ENCODE measurements at regions not wholly inside any gene's neighbourhood (a gene's known extent, or its start where the extent isn't known, plus 50 kb on each side); places are given as distances from the start of the nearest gene placed in this dataset.

GRCh38 chr6:133759524-133759923 lies 129.4 kb upstream of the TCF21 start:
- Histone ChIP-seq H3K4me1 (ENCODE audit: insufficient read depth, low read length) (no peaks in the 10 kb centered on the region), H3K27me3 (ENCODE audit: control insufficient read depth in 1 of 2, insufficient read depth in 2 of 2, low read length in 2 of 2) (peaks cover 0 to under 1% of the 10 kb centered on the region in 2 experiments), H3K4me3 (ENCODE audit: low read length) (no peak overlapping the region), H3K27ac (ENCODE audit: low read depth in 1 of 2, low read length in 2 of 2) (no peak overlapping the region), H3K36me3 (ENCODE audit: insufficient read depth, low read length) (no peaks in the 10 kb centered on the region), H3K9me3 (ENCODE audit: control insufficient read depth in 1 of 2, insufficient read depth in 1 of 2, low read length in 2 of 2) (no peaks in the 10 kb centered on the region)
- no peaks in the 10 kb centered on the region for H3K36me3 Mint-ChIP-seq (ENCODE audit: low read depth)
- DNase-seq (no peak), ATAC-seq (ENCODE audit: poor library complexity) (no peak)
- H3K4me1 Mint-ChIP-seq (ENCODE audit: low read depth): no peaks in the 10 kb centered on the region
- H3K4me3 Mint-ChIP-seq: no peak overlapping the region
- no peak overlapping the region for H3K27ac Mint-ChIP-seq
- intact Hi-C loops (cut with DNase I, micrococcal nuclease): no loop called here
- no peak for TF ChIP-seq CTCF (IDR thresholded peaks at IDR 0.05)
- peaks cover 45% of the 10 kb centered on the region for H3K27me3 Mint-ChIP-seq
- ChIA-PET POLR2A (no interaction called here), CTCF (no interaction called here)
- H3K9me3 Mint-ChIP-seq: no peaks in the 10 kb centered on the region

- ChIA-PET CTCF (no interaction called here), POLR2A (no interaction called here)
- no peaks in the 10 kb centered on the region for H3K9me3 Mint-ChIP-seq
- no peak overlapping the region for H3K4me3 ChIP-seq (ENCODE audit: low read length)
- no peaks in the 10 kb centered on the region for H3K36me3 Mint-ChIP-seq (ENCODE audit: low read depth)
- H3K27ac ChIP-seq (ENCODE audit: low read depth in 1 of 2, low read length in 2 of 2): no peak overlapping the region
- peaks cover 51% of the 10 kb centered on the region for H3K27me3 Mint-ChIP-seq
- intact Hi-C loops (cut with DNase I, micrococcal nuclease): no loop called here
- H3K36me3 ChIP-seq (ENCODE audit: insufficient read depth, low read length): no peaks in the 10 kb centered on the region
- no peak for ATAC-seq (ENCODE audit: poor library complexity)
- peaks cover 0 to 3% of the 10 kb centered on the region in 2 experiments for H3K27me3 ChIP-seq (ENCODE audit: control insufficient read depth in 1 of 2, insufficient read depth in 2 of 2, low read length in 2 of 2)
- H3K4me1 Mint-ChIP-seq (ENCODE audit: low read depth): no peaks in the 10 kb centered on the region
- DNase-seq: no peak
- no peak overlapping the region for H3K4me3 Mint-ChIP-seq
- no peaks in the 10 kb centered on the region for H3K9me3 ChIP-seq (ENCODE audit: control insufficient read depth in 1 of 2, insufficient read depth in 1 of 2, low read length in 2 of 2)
- no peak for TF ChIP-seq CTCF (IDR thresholded peaks at IDR 0.05)
- no peak overlapping the region for H3K27ac Mint-ChIP-seq
- H3K4me1 ChIP-seq (ENCODE audit: insufficient read depth, low read length): no peaks in the 10 kb centered on the region
Observed at GRCh38 chr6:133761706-133762105, 127.2 kb upstream of the TCF21 start.

GRCh38 chr6:133764008-133764753 lies 124.7 kb upstream of the TCF21 start:
- ChIA-PET CTCF (no interaction called here), POLR2A (no interaction called here)
- peaks cover 42% of the 10 kb centered on the region for H3K27me3 Mint-ChIP-seq
- intact Hi-C loops (cut with DNase I, micrococcal nuclease): no loop called here
- Histone ChIP-seq H3K4me1 (ENCODE audit: insufficient read depth, low read length) (no peaks in the 10 kb centered on the region), H3K9me3 (ENCODE audit: control insufficient read depth in 1 of 2, insufficient read depth in 1 of 2, low read length in 2 of 2) (no peaks in the 10 kb centered on the region), H3K36me3 (ENCODE audit: insufficient read depth, low read length) (no peaks in the 10 kb centered on the region), H3K27ac (ENCODE audit: low read depth in 1 of 2, low read length in 2 of 2) (no peak overlapping the region), H3K27me3 (ENCODE audit: control insufficient read depth in 1 of 2, insufficient read depth in 2 of 2, low read length in 2 of 2) (peaks cover 0 to 3% of the 10 kb centered on the region in 2 experiments), H3K4me3 (ENCODE audit: low read length) (no peak overlapping the region)
- DNase-seq: no peak
- H3K9me3 Mint-ChIP-seq: no peaks in the 10 kb centered on the region
- no peaks in the 10 kb centered on the region for H3K36me3 Mint-ChIP-seq (ENCODE audit: low read depth)
- no peak for TF ChIP-seq CTCF (IDR thresholded peaks at IDR 0.05)
- ATAC-seq (ENCODE audit: poor library complexity): no peak
- no peaks in the 10 kb centered on the region for H3K4me1 Mint-ChIP-seq (ENCODE audit: low read depth)
- H3K4me3 Mint-ChIP-seq: no peak overlapping the region
- H3K27ac Mint-ChIP-seq: no peak overlapping the region
